GDM1 (cell line): ENCODE measurements at regions not wholly inside any gene's neighbourhood (a gene's known extent, or its start where the extent isn't known, plus 50 kb on each side); places are given as distances from the start of the nearest gene placed in this dataset.

Experiments used
- DNase-seq: peaks from one replicate; lab custom pipeline; 2025; lab: John Stamatoyannopoulos, UW

- DNase-seq = no peak
These were observed 139.1 kb upstream of the GSE1 start for GRCh38 chr16:85473909-85474620.

GRCh38 chr16:85474621-85475217 is 138.4 kb upstream of the GSE1 start:
- no peak for DNase-seq

GRCh38 chr16:85475233-85475632 is 137.9 kb upstream of the GSE1 start:
- no peak for DNase-seq

GRCh38 chr16:85475691-85476300 is 137.3 kb upstream of the GSE1 start:
- DNase-seq = no peak

GRCh38 chr16:85476389-85476788 is 136.7 kb upstream of the GSE1 start:
- no peak for DNase-seq

DNA sequence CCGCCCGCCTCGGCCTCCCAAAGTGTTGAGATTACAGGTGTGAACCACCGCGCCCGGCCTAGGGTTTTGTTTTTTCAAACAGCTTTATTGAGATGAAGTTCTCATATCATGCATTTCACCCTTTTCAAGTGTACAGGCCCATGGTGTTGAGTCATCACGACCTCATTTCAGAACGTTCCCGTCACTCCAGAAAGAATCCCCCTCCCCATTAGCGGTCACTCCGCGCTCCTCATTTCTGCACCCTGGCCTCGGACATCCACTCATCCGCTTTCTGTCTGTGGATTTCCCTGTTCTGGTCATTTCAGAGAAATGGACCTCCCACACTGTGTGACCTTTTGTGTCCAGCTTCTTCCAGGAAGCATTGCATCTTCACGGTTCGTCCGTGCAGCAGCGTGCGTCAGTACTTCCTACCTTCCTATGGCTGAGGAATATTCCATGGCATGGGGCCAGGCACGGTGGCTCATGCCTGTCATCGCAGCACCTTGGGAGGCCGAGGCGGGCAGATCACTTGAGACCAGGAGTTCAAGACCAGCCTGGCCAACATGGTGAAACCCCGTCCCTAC is 135.2 kb upstream of the GSE1 start:
- no peak for DNase-seq

DNA sequence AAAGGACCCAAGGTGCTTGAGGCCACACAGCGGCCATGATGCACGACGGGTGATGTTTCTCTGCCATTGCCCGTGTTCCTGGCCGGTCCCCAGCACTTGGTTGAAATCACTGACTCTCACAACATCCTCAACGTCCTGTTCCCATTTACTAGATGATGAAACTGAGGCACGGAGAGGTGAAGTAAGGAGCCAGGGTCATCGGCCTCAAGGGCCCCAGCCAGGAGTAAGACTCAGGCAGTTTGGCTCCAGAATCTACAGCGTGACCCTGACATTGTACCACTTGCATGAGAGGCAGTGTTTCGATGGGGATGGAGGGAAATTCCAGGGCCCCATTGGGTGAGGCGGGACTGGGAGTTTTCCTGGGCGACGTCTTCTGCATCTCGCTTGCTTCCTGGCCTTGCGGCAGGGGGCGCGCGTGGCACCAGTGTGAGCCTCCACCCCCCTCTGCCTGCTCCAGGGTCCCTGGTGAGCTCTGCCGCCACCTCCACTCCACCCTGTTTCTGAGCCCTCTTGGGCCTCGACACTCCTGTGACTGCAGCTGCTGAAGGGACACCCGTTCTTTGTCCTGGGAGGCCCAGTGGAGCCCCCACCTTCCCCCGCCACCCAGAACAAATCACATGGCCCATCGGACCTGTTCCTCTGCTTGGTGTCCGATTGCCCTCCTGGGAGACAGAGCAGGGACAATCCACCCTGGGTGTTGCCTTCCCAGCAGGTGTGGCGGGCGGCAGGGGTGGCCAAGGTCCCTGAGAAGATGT is 133.0 kb upstream of the GSE1 start:
- no peak for DNase-seq

DNA sequence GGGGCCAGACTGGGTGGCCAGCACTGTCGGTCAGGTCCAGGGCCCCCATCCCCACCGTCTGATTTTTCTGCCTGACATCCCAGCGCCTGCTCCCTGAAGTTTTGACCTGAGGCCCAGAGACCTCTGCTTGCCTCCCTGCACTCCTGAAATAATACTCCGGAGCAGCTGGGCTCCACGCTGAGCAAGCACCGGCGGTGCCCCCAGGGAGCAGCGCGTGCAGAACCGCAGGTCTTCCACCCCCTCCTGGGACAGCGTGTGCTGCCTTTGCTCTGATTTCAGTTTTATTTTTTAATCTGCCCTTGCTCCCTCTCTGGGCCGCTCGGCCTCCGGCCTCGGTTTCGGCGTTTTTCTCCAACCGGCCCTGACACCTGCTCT is 132.4 kb upstream of the GSE1 start:
- no peak for DNase-seq

DNA sequence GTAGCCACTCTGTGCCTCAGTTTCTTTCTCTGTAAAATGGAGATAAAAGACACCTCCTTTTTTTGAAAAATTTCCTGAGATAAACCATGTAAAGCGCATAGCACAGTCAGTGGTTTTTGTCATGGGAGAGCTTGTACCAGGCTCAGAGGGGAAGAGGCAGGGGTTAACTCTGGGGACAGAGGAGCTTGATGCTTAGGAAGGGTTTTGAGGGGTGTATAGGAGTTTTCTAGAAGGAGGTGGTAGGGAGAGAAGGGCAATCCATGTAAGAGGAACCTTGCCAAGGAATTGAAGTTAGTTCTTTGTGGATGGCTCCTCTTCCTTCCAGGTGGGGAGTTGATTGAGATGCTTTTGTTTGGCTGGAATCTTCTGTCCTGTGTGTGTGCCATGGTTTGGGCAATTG is 131.9 kb upstream of the GSE1 start:
- DNase-seq = no peak

DNA sequence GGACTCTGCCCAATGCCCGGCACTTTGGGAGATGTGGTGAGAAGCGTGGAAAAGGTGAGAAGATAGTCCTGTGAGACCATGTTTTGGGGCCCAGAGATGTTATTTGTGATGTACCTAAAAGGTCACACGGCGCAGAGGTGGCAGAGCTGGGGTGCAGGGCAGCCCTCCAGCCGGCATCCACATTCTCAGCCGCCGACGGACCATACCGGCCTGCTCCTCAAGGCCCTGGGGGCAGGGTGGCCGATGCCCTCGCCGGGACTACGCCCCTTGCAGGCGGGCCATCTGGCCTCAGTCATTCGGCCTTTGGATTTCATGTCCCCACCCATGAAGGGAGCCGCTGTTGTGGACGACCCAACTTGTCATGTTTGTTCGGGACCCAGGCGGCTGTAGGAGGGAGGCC is 131.4 kb upstream of the GSE1 start:
- no peak for DNase-seq

- DNase-seq = no peak
These were observed 129.7 kb upstream of the GSE1 start for GRCh38 chr16:85483424-85483823.

DNA sequence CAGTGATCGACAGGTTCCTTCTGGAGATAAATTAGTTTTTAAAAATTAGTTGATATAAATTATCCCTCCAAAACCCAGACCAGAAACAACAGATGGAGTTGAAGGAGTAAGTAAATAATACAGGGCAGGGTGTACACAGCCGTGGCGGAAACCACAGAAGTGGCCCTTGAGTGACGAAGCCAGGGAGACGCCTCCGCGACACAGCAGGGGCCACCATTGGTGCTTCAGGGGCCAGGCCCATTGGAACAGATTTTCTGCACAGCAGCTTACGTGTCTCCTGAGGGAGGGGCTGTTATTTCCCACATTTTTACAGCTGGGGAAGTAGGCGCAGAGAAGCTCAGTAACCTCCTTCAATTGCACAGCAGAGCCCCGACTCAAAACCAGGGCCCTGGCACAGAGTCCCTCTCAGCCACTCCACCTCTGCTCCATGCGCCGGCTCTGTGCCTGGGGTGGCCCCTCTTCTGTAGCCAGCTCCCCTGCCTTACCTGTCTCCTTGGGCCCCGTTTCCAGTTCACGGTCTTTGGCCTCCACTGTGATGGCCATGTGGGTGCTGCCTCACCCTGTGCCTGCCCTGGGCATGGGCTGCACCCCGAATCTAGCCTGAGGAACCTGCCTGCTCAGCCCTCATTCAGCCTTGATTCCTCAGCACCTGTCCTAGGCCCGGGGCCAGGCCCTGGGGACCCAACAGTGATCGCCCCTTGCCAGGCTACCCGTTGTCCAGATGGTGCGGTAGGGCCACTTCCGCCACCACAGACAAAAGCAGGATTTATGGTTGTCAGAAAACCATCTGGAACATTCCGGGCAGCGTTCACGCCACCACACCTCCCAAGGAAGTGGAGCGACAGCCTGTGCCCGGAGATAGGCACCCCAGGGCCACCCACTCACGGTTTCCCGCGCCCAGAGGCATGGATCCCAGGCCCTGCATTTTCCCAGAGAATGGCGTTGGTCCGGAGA is 128.5 kb upstream of the GSE1 start:
- DNase-seq = no peak

DNA sequence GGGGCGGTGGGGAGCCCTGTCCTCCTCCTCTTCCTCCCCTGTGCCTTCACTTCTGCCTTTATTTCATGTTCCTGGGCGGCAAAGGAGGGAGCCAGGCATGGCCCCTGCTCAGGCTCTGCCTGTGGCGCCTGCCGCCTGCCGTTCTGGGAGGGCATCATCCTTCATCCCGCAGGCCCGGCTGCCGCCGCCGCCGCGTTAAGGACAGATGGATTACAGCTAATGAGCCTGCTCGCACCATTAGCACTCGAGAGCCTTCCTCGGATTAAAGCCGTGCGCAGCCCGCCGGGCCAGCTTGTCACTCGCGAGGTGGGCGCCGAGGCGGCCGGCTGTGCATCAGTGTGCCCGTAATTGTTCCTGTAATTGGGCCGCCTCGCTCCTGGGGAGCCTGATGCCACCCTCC is 127.7 kb upstream of the GSE1 start:
- DNase-seq = no peak

- DNase-seq = no peak
These were observed 126.7 kb upstream of the GSE1 start for GRCh38 chr16:85486256-85486915.

DNA sequence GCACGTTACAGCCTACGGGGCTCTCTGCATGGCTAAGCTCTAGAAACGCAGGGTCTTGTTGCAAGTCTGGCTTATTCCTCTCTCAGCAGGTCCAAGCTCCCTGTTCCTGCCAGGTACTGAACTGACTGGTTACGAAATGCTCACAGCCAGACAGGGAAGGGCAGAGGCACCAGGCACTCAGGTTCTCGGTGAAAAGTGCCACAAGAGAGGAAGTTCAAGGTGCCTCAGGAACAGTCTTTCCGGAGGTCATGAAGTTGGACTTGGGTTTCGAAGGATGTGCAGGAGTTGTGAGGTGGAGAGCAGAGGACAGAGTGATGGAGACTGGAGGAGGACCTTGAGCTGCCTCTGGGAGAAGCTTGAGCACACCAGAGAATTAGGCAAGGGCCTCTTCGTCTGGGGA is 124.7 kb upstream of the GSE1 start:
- DNase-seq = no peak

GRCh38 chr16:85490407-85491057 is 122.6 kb upstream of the GSE1 start:
- DNase-seq = no peak

- DNase-seq = no peak
These were observed 121.9 kb upstream of the GSE1 start for GRCh38 chr16:85491058-85491771.

DNA sequence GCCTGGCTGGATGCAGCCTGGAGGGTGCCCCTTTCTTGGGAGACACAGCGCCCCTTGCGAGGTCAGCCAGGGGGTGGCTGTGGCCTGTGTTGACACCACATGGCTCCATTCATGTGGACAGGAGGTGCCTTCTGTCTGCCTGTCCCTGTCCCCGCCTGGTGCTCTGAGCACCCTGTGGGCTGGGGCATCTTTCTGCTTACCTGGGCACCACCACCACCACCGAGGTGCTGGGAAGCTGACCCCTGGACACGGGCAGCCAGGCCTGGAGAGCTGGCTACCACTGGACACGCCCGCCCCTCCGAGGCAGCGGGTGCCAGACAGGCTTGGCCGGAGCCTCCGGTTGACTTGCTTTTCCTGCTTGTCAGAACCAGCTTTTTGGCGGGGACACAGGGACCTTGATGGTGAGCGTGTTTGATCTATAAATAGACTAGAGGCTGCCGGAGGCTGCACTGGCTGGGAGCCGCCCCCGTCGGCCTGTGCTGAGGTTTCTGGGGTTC is 121.3 kb upstream of the GSE1 start:
- DNase-seq = no peak

DNA sequence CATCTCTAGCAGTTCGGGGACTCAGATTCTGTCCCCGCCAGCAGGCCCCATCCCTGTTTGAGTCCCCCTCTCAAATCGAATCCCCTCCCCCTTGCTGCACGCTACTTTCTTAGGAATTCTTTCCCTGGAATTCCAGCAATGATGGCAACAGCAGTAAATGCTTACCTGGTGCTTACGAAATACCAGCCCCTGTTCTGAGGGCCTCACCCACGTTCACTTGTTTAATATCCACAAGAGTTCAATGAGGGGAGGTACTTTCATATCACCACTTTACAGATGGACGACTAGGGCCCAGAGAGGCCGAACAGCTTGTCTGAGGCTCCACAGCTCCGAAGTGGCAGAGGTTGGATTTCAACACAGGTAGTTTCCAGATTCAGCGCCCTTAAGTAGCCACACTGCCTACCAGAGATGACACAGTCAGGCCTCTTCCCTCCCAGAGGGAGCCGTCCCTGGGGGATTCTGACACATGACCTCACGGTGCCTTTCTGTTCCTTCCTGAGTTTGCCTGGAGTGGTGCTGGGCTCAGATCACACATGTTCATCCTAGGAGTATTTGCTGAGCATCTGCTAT is 120.7 kb upstream of the GSE1 start:
- DNase-seq = no peak
